ENCODE measurements at regions not wholly inside any gene's neighbourhood (a gene's known extent, or its start where the extent isn't known, plus 50 kb on each side); places are given as distances from the start of the nearest gene placed in this dataset.

DNA sequence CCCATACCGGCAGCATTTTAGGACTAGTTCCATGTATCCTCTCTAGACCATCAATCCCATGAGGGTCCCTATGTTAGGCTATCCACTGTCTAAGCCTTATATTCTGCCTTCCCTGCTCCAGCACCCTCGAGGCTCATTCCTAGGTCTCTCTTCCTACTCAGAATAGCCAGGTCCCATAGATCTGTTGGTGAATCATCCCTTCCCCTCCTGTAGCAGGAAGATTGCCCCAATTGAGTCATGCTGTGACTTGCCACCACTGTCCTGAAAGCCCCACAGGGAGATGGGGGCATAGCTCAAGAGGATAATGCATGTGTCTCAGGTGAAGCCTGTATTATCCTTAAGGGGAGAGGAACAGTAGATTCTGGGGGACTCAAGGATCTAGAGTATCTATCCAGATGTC, 143.1 kb upstream of the MOCS1 start:
- H3K36me3 Mint-ChIP-seq (ENCODE audit: unreplicated experiment), result no peaks in the 10 kb centered on the region
- no peak overlapping the region for H3K4me3 Mint-ChIP-seq (ENCODE audit: unreplicated experiment)
- peaks cover 2% of the 10 kb centered on the region for H3K27me3 Mint-ChIP-seq (ENCODE audit: unreplicated experiment)
- DNase-seq, result no peak
- H3K27ac Mint-ChIP-seq (ENCODE audit: unreplicated experiment), result no peak overlapping the region
- H3K9me3 Mint-ChIP-seq (ENCODE audit: unreplicated experiment), result peaks cover 1% of the 10 kb centered on the region
- no peaks in the 10 kb centered on the region for H3K4me1 Mint-ChIP-seq (ENCODE audit: low read depth, unreplicated experiment)
- no peak for TF ChIP-seq CTCF (IDR thresholded peaks at IDR 0.05; ENCODE audit: partially characterized antibody, unreplicated experiment)

GRCh38 chr6:40075056-40075590, 140.9 kb upstream of the MOCS1 start:
- no peak overlapping the region for H3K4me3 Mint-ChIP-seq (ENCODE audit: unreplicated experiment)
- H3K36me3 Mint-ChIP-seq (ENCODE audit: unreplicated experiment), result no peaks in the 10 kb centered on the region
- no peaks in the 10 kb centered on the region for H3K4me1 Mint-ChIP-seq (ENCODE audit: low read depth, unreplicated experiment)
- H3K27me3 Mint-ChIP-seq (ENCODE audit: unreplicated experiment), result peaks cover 2% of the 10 kb centered on the region
- no peak for TF ChIP-seq CTCF (IDR thresholded peaks at IDR 0.05; ENCODE audit: partially characterized antibody, unreplicated experiment)
- no peak overlapping the region for H3K27ac Mint-ChIP-seq (ENCODE audit: unreplicated experiment)
- DNase-seq, result no peak
- peaks cover 3% of the 10 kb centered on the region for H3K9me3 Mint-ChIP-seq (ENCODE audit: unreplicated experiment)

DNA sequence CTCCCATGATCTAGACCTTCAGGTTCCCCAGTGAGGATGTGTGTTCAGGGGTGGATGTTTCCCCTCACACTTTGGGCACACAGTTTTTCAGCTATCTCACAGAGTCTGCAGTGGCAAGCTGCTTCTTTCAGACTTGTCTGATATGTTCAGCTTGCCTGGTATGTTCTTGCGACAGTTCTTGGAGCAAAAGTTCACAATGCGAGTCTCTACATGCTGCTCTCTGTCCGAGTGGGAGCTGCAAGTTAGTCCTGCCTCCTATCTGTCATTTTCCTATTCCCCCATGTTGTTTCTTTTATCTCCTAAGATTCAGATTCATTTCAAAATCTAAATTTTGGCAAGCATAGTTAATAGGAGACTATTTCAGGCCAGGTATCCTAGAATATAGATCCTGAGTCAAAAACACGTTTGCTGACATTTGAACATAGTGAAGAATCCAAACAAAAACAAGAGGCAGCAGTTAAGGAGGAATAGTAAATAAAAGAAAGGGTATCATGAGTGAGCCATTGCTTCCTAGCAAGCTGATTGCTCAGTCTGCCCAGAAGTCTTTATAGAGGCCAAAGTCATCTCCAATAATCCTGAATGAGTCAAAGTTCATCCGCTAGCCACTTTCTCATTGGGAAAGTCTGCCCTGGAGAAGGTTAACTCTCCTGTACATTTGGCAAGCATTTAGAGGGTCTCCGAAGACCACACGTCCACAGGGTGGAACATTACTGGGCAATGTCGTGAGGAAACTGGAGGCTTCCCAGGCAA, 140.2 kb upstream of the MOCS1 start:
- no peak for TF ChIP-seq CTCF (IDR thresholded peaks at IDR 0.05; ENCODE audit: partially characterized antibody, unreplicated experiment)
- no peaks in the 10 kb centered on the region for H3K4me1 Mint-ChIP-seq (ENCODE audit: low read depth, unreplicated experiment)
- peaks cover 3% of the 10 kb centered on the region for H3K9me3 Mint-ChIP-seq (ENCODE audit: unreplicated experiment)
- H3K36me3 Mint-ChIP-seq (ENCODE audit: unreplicated experiment), result no peaks in the 10 kb centered on the region
- H3K4me3 Mint-ChIP-seq (ENCODE audit: unreplicated experiment), result no peak overlapping the region
- peaks cover 2% of the 10 kb centered on the region for H3K27me3 Mint-ChIP-seq (ENCODE audit: unreplicated experiment)
- H3K27ac Mint-ChIP-seq (ENCODE audit: unreplicated experiment), result no peak overlapping the region
- DNase-seq, result no peak

DNA sequence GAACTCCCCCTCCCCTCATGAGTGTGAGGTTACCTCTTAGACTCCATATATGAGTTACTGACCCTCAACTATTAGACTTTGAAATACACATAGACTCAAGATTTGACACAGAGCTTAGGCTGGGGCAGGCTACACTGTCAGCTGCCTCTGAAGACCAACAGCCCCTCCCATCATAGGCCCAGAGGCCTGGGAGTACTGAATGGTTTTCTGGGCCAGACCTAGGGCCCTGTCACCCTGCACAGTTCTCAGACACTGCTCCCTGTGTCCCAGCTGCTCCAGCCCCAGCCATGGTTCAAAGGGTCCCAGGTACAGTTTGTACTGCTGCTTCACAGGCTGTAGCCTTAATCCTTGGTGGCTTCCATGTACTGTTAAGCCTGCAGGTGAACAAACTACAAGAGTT, 132.1 kb upstream of the MOCS1 start:
- no peaks in the 10 kb centered on the region for H3K4me1 Mint-ChIP-seq (ENCODE audit: low read depth, unreplicated experiment)
- DNase-seq, result no peak
- H3K27ac Mint-ChIP-seq (ENCODE audit: unreplicated experiment), result no peak overlapping the region
- no peaks in the 10 kb centered on the region for H3K27me3 Mint-ChIP-seq (ENCODE audit: unreplicated experiment)
- TF ChIP-seq CTCF (IDR thresholded peaks at IDR 0.05; ENCODE audit: partially characterized antibody, unreplicated experiment), result no peak
- H3K36me3 Mint-ChIP-seq (ENCODE audit: unreplicated experiment), result no peaks in the 10 kb centered on the region
- peaks cover 7% of the 10 kb centered on the region for H3K9me3 Mint-ChIP-seq (ENCODE audit: unreplicated experiment)
- no peak overlapping the region for H3K4me3 Mint-ChIP-seq (ENCODE audit: unreplicated experiment)

DNA sequence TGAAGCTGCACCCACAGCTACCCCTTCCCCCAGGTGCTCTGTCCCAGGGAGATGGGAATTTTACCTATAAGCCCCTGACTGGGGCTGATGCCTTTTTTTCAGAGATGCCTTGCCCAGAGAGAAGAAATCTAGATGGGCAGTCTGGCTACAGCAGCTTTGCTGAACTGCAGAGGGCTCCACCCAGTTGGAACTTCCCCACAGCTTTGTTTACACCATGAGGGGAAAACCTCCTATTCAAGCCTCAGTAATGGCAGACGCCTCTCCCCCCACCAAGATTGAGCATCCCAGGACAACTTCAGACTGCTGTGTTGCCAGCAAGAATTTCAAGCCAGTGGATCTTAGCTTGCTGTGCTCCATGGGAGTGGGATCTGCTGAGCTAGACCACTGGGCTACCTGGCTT, 122.6 kb upstream of the MOCS1 start:
- Mint-ChIP-seq H3K4me3 (ENCODE audit: unreplicated experiment) (no peak overlapping the region), H3K36me3 (ENCODE audit: unreplicated experiment) (no peaks in the 10 kb centered on the region), H3K9me3 (ENCODE audit: unreplicated experiment) (no peaks in the 10 kb centered on the region), H3K4me1 (ENCODE audit: low read depth, unreplicated experiment) (no peaks in the 10 kb centered on the region), H3K27me3 (ENCODE audit: unreplicated experiment) (no peaks in the 10 kb centered on the region), H3K27ac (ENCODE audit: unreplicated experiment) (no peak overlapping the region)
- no peak for TF ChIP-seq CTCF (IDR thresholded peaks at IDR 0.05; ENCODE audit: partially characterized antibody, unreplicated experiment)
- DNase-seq, result no peak
